Spleen (tissue), 11 donors: ENCODE measurements at regions not wholly inside any gene's neighbourhood (a gene's known extent, or its start where the extent isn't known, plus 50 kb on each side); places are given as distances from the start of the nearest gene placed in this dataset.

Source experiments
- DNase-seq: peaks from one replicate; pipeline ENCODE4 v3.0.0-alpha.2; 2020
- H3K27ac ChIP-seq, 8 donors: fragments of 200-600 bp; sonication (generic) in 7 of 8; 1 replicate in 4 of 8; 2 replicates in 4 of 8; pipeline versions ENCODE4 v1.5.0 to v1.8.0; 2016 to 2021; ENCODE audit warnings: inconsistent platforms in 4 of 8, mild to moderate bottlenecking in 4 of 8, moderate library complexity in 1 of 8
- H3K27me3 ChIP-seq, 7 donors: fragments of 200-600 bp; sonication (generic) in 6 of 7; replicated peaks in 1 of 7; 1 replicate in 4 of 7; 2 replicates in 3 of 7; pipeline versions ENCODE4 v1.5.0 to v1.8.0; 2016 to 2021; ENCODE audit warnings: inconsistent platforms in 3 of 7, mild to moderate bottlenecking in 1 of 7
- H3K36me3 ChIP-seq, 6 donors: fragments of 200-600 bp; sonication (generic) in 5 of 6; 1 replicate in 4 of 6; 2 replicates in 2 of 6; pipeline versions ENCODE4 v1.5.0 to v1.8.0; 2016 to 2021; ENCODE audit warnings: inconsistent platforms in 2 of 6
- H3K4me1 ChIP-seq, 6 donors: fragments of 200-600 bp; sonication (generic) in 5 of 6; 1 replicate in 3 of 6; 2 replicates in 3 of 6; pipeline versions ENCODE4 v1.5.0 to v1.8.0; 2016 to 2021; ENCODE audit warnings: inconsistent platforms in 3 of 6
- H3K4me3 ChIP-seq, 8 donors: fragments of 200-600 bp; sonication (generic) in 7 of 8; 1 replicate in 4 of 8; 2 replicates in 4 of 8; pipeline versions ENCODE4 v1.5.0 to v1.8.0; 2016 to 2021; ENCODE audit warnings: inconsistent platforms in 4 of 8, mild to moderate bottlenecking in 4 of 8, moderate library complexity in 2 of 8
- H3K9me3 ChIP-seq, 8 donors: fragments of 200-600 bp; sonication (generic) in 7 of 8; 1 replicate in 4 of 8; 2 replicates in 4 of 8; pipeline versions ENCODE4 v1.5.0 to v1.8.0; 2016 to 2021; ENCODE audit warnings: inconsistent platforms in 4 of 8
- CTCF ChIP-seq, 11 experiments: fragments of 200-600 bp in 7 of 11; fragments of 450-650 bp in 4 of 11; sonication (generic) in 4 of 11; IDR thresholded peaks in 8 of 11; conservative IDR thresholded peaks in 3 of 11; 1 replicate in 7 of 11; 2 replicates in 4 of 11; pipeline versions ENCODE4 v1.4.0 to v1.8.0; 2016 to 2021; ENCODE audit warnings: antibody characterized with exemption in 11 of 11, inconsistent platforms in 4 of 11, mild to moderate bottlenecking in 1 of 11
- POLR2A ChIP-seq, 3 donors: fragments of 450-650 bp; IDR thresholded peaks; one replicate each; pipeline ENCODE4 v1.5.1; 2017; ENCODE audit warnings: antibody characterized with exemption in 3 of 3, mild to moderate bottlenecking in 1 of 3
- POLR2AphosphoS5 ChIP-seq, 3 donors: sonication (generic); formaldehyde crosslinking; IDR thresholded peaks; one replicate each; pipeline ENCODE4 v1.5.1; 2017; ENCODE audit warnings: antibody characterized with exemption in 3 of 3
- WGBS, 5 donors: extraction: QIAGEN DNeasy Blood & Tissue Kit in 3 of 5; methylation state at CpG; one replicate each; pipeline versions ENCODE4 v1.1.5 to v1.1.7; 2013 to 2018; 5-methylcytosine and 5-hydroxymethylcytosine counted together
- intact Hi-C: fragments of 100-400 bp; cut with DNase I; formaldehyde crosslinking; loops from one replicate; pipeline ENCODE4 v1.15.0; 2023; ENCODE audit warnings: low total_unique reads
- donor health status: healthy with polysubstance abuse.
- donor health status: DM: no; HTN: no; CAD: no; lungs with moderate emphysema.
- donor health status: DM: no; HTN: no; CAD: no.
- donor health status: Bipolar disorder and iron deficiency.
- donor health status: healthy.
- donor health status: DM: no; HTN: no; CAD: no.
- donor health status: DM: yes; HTN: yes; CAD: no.

GRCh38 chr12:113732916-113733315 is 233.2 kb downstream of the RBM19 start:
- intact Hi-C loops, result no loop called here
- peaks cover 0 to 78% (median 0%) of the 10 kb centered on the region in 7 donors for H3K27me3 ChIP-seq
- TF ChIP-seq CTCF (IDR thresholded peaks at IDR 0.05 in 8 of 11, conservative IDR thresholded peaks at IDR 0.05 in 3 of 11), result no peak
- TF ChIP-seq POLR2AphosphoS5 (IDR thresholded peaks at IDR 0.05), result no peak
- TF ChIP-seq POLR2A (IDR thresholded peaks at IDR 0.05), result no peak
- no peak for DNase-seq
- H3K4me3 ChIP-seq, result no peak overlapping the region
- H3K36me3 ChIP-seq, result no peaks in the 10 kb centered on the region
- no peaks in the 10 kb centered on the region for H3K9me3 ChIP-seq
- WGBS, 5 donors, result 83 to 90% (median 87%) methylated on average over 4 of the region's 4 CpGs
- no peaks in the 10 kb centered on the region for H3K4me1 ChIP-seq
- no peak overlapping the region for H3K27ac ChIP-seq

GRCh38 chr12:113727651-113728061 is 238.5 kb downstream of the RBM19 start:
- intact Hi-C loops, result no loop called here
- whole genome bisulfite sequencing, 5 donors, result 72 to 100% (median 87%) methylated on average over 1 of the region's 1 CpG
- TF ChIP-seq POLR2A (IDR thresholded peaks at IDR 0.05) (no peak), CTCF (IDR thresholded peaks at IDR 0.05 in 8 of 11, conservative IDR thresholded peaks at IDR 0.05 in 3 of 11) (no peak), POLR2AphosphoS5 (IDR thresholded peaks at IDR 0.05) (no peak)
- H3K9me3 ChIP-seq, result peaks cover 0 to 10% (median 0%) of the 10 kb centered on the region in 8 donors
- no peaks in the 10 kb centered on the region for H3K36me3 ChIP-seq
- peaks cover 0 to 65% (median 0%) of the 10 kb centered on the region in 7 donors for H3K27me3 ChIP-seq
- no peaks in the 10 kb centered on the region for H3K4me1 ChIP-seq
- H3K27ac ChIP-seq, result no peak overlapping the region
- H3K4me3 ChIP-seq, result no peak overlapping the region
- no peak for DNase-seq

GRCh38 chr12:113726254-113726819 is 239.8 kb downstream of the RBM19 start:
- no peaks in the 10 kb centered on the region for H3K36me3 ChIP-seq
- WGBS, 5 donors, result 74 to 84% (median 82%) methylated on average over 3 to 6 of the region's 6 CpGs

GRCh38 chr12:113725557-113725876 is 240.6 kb downstream of the RBM19 start:
- TF ChIP-seq POLR2A (IDR thresholded peaks at IDR 0.05) (no peak), CTCF (IDR thresholded peaks at IDR 0.05 in 8 of 11, conservative IDR thresholded peaks at IDR 0.05 in 3 of 11) (no peak)
- intact Hi-C loops, result no loop called here
- Histone ChIP-seq H3K9me3 (peaks cover 0 to 10% (median 0%) of the 10 kb centered on the region in 8 donors), H3K4me3 (no peak overlapping the region), H3K27ac (no peak overlapping the region), H3K4me1 (no peaks in the 10 kb centered on the region), H3K27me3 (peaks cover 0 to 71% (median 0%) of the 10 kb centered on the region in 7 donors), H3K36me3 (no peaks in the 10 kb centered on the region)
- WGBS, 5 donors, result 84 to 100% (median 94%) methylated on average over 2 of the region's 2 CpGs
- no peak for DNase-seq

More at GRCh38 chr12:113726254-113726819, 239.8 kb downstream of the RBM19 start:
- no peak overlapping the region for H3K4me3 ChIP-seq
- H3K9me3 ChIP-seq, result peaks cover 0 to 10% (median 0%) of the 10 kb centered on the region in 8 donors
- DNase-seq, result no peak
- intact Hi-C loops, result no loop called here
- TF ChIP-seq POLR2A (IDR thresholded peaks at IDR 0.05) (no peak), POLR2AphosphoS5 (IDR thresholded peaks at IDR 0.05) (no peak), CTCF (IDR thresholded peaks at IDR 0.05 in 8 of 11, conservative IDR thresholded peaks at IDR 0.05 in 3 of 11) (no peak)
- H3K4me1 ChIP-seq, result no peaks in the 10 kb centered on the region
- peaks cover 0 to 71% (median 0%) of the 10 kb centered on the region in 7 donors for H3K27me3 ChIP-seq
- no peak overlapping the region for H3K27ac ChIP-seq
